ENCODE measurements at regions not wholly inside any gene's neighbourhood (a gene's known extent, or its start where the extent isn't known, plus 50 kb on each side); places are given as distances from the start of the nearest gene placed in this dataset.
"Not testable (repeated sequence)": the region's sequence is repeated elsewhere in the genome, so short reads cannot be mapped to it uniquely, and the experiment has no call there.

GRCh38 chr5:74534397-74535129 lies 106.0 kb downstream of the ENC1 start:
- no peak for DNase-seq (ENCODE audit: low read depth)

GRCh38 chr5:74530326-74531050 lies 110.0 kb downstream of the ENC1 start:
- no peak for DNase-seq (ENCODE audit: low read depth)

GRCh38 chr5:74529101-74529500 lies 111.4 kb downstream of the ENC1 start:
- no peak for DNase-seq (ENCODE audit: low read depth)

GRCh38 chr5:74526111-74526510 lies 114.4 kb downstream of the ENC1 start:
- no peak for DNase-seq (ENCODE audit: low read depth)

GRCh38 chr5:74524767-74525166 lies 115.8 kb downstream of the ENC1 start:
- DNase-seq (ENCODE audit: low read depth) = not testable (repeated sequence)

- not testable (repeated sequence) for DNase-seq (ENCODE audit: low read depth)
These were observed 116.8 kb downstream of the ENC1 start for GRCh38 chr5:74523698-74524097.

- not testable (repeated sequence) for DNase-seq (ENCODE audit: low read depth)
These were observed 117.7 kb downstream of the ENC1 start for GRCh38 chr5:74522838-74523237.

- no peak for DNase-seq (ENCODE audit: low read depth)
These were observed 119.1 kb downstream of the ENC1 start for GRCh38 chr5:74521401-74521800.

GRCh38 chr5:74519679-74520078 lies 120.8 kb downstream of the ENC1 start:
- DNase-seq (ENCODE audit: low read depth) = no peak

GRCh38 chr5:74519161-74519571 lies 121.4 kb downstream of the ENC1 start:
- no peak for DNase-seq (ENCODE audit: low read depth)

GRCh38 chr5:74517700-74518099 lies 122.8 kb downstream of the ENC1 start:
- no peak for DNase-seq (ENCODE audit: low read depth)

- DNase-seq (ENCODE audit: low read depth) = no peak
These were observed 124.3 kb downstream of the ENC1 start for GRCh38 chr5:74516211-74516636.

GRCh38 chr5:74514888-74515551 lies 125.5 kb downstream of the ENC1 start:
- DNase-seq (ENCODE audit: low read depth) = no peak

- DNase-seq (ENCODE audit: low read depth) = not testable (repeated sequence)
These were observed 128.8 kb downstream of the ENC1 start for GRCh38 chr5:74511770-74512169.

- no peak for DNase-seq (ENCODE audit: low read depth)
These were observed 130.0 kb downstream of the ENC1 start for GRCh38 chr5:74510476-74511075.

GRCh38 chr5:74507370-74508005 lies 133.0 kb downstream of the ENC1 start:
- DNase-seq (ENCODE audit: low read depth) = no peak

- DNase-seq (ENCODE audit: low read depth) = no peak
These were observed 134.4 kb downstream of the ENC1 start for GRCh38 chr5:74506119-74506518.

- no peak for DNase-seq (ENCODE audit: low read depth)
These were observed 136.1 kb downstream of the ENC1 start for GRCh38 chr5:74504463-74504862.

- DNase-seq (ENCODE audit: low read depth) = no peak
These were observed 138.0 kb downstream of the ENC1 start for GRCh38 chr5:74502479-74502950.

- DNase-seq (ENCODE audit: low read depth) = no peak
These were observed 138.7 kb downstream of the ENC1 start for GRCh38 chr5:74501674-74502478.

Measured in stimulated activated CD8-positive, alpha-beta memory T cell treated with anti-CD3 and anti-CD28 coated beads, Interleukin-4, amount 100 ng/mL, for 24 hours (primary cell).